Endothelial cell of umbilical vein (primary cell): ENCODE measurements at regions not wholly inside any gene's neighbourhood (a gene's known extent, or its start where the extent isn't known, plus 50 kb on each side); places are given as distances from the start of the nearest gene placed in this dataset.

Experiments
- BruUV-seq: library from RNA; stranded (reverse); fragments of 400-500 nt; replicated peaks from 2 replicates; lab custom pipeline; 2021; lab: Mats Ljungman, UMichigan
- CTCF ChIA-PET: fragments of 300-600, 350-600 bp; sonication (Branson Sonifier 250); formaldehyde crosslinking; loops from one replicate; lab custom pipeline; 2021; ENCODE audit warnings: antibody characterized with exemption, inconsistent platforms; lab: Charles Lee
- POLR2A ChIA-PET: fragments of 300-600, 350-600 bp; sonication (Branson Sonifier 250); formaldehyde crosslinking; loops from one replicate; lab custom pipeline; 2021; ENCODE audit warnings: antibody characterized with exemption, inconsistent platforms; lab: Charles Lee
- DNase-seq: peaks from one replicate; pipeline ENCODE4 v3.0.0-alpha.2; 2011; ENCODE audit warnings: low read depth, low spot score
- FAIRE-seq: peaks from 2 replicates; lab custom pipeline; 2011; peaks lifted over from hg19 to GRCh38; lab: Jason Lieb, UNC
- H2AFZ ChIP-seq: 2 replicates; pipeline ENCODE4 v1.6.0; 2012; ENCODE audit warnings: low read depth, low read length, control low read depth, inconsistent platforms
- H3K27ac ChIP-seq: 2 replicates; pipeline ENCODE4 v1.5.1; 2011; ENCODE audit warnings: low read depth, mild to moderate bottlenecking, control low read depth, low read length, moderate library complexity; ENCODE audit not compliant: insufficient read depth
- H3K27me3 ChIP-seq, 2 experiments: 2 replicates each; pipeline versions ENCODE4 v1.6.0 to v1.6.1; 2011; ENCODE audit warnings: low read length in 2 of 2, mixed read lengths in 1 of 2; ENCODE audit not compliant: control insufficient read depth in 2 of 2, insufficient read depth in 2 of 2
- H3K36me3 ChIP-seq, 2 experiments: 2 replicates in 1 of 2; 3 replicates in 1 of 2; pipeline ENCODE4 v1.5.1; 2011; ENCODE audit warnings: low read length in 2 of 2, mild to moderate bottlenecking in 1 of 2, moderate library complexity in 1 of 2; ENCODE audit not compliant: control insufficient read depth in 2 of 2, insufficient read depth in 2 of 2; ENCODE audit errors: extremely low read depth in 1 of 2
- H3K4me1 ChIP-seq: 3 replicates; pipeline ENCODE4 v1.5.1; 2011; ENCODE audit warnings: mild to moderate bottlenecking, low read length; ENCODE audit not compliant: control insufficient read depth, insufficient read depth; ENCODE audit errors: extremely low read depth
- H3K4me2 ChIP-seq: 2 replicates; pipeline ENCODE4 v1.6.1; 2011; ENCODE audit warnings: low read length, control low read depth, mixed read lengths; ENCODE audit not compliant: insufficient read depth
- H3K4me3 ChIP-seq, 3 experiments: fragments of 200-600 bp in 1 of 3; sonication (generic), shearing (Covaris generic) in 1 of 3; replicated peaks in 1 of 3; 2 replicates each; pipeline ENCODE4 v1.5.1; 2011 to 2016; ENCODE audit warnings: control low read depth in 3 of 3, low read length in 3 of 3, mild to moderate bottlenecking in 2 of 3, inconsistent platforms in 1 of 3, low read depth in 1 of 3, moderate library complexity in 1 of 3; ENCODE audit not compliant: insufficient read depth in 1 of 3
- H3K79me2 ChIP-seq: 2 replicates; pipeline ENCODE4 v1.6.0; 2012; ENCODE audit warnings: low read length, inconsistent platforms; ENCODE audit not compliant: control insufficient read depth, insufficient read depth
- H3K9ac ChIP-seq: replicated peaks from 2 replicates; pipeline ENCODE3; 2011; ENCODE audit warnings: low read length, control low read depth; ENCODE audit not compliant: insufficient read depth; ENCODE audit errors: extremely low read depth
- H3K9me1 ChIP-seq: replicated peaks from 3 replicates; pipeline ENCODE4 v1.6.0; 2011; ENCODE audit warnings: mild to moderate bottlenecking, low read length; ENCODE audit not compliant: control insufficient read depth, insufficient read depth; ENCODE audit errors: extremely low read depth
- H3K9me3 ChIP-seq: replicated peaks from 2 replicates; pipeline ENCODE4 v1.5.1; 2012; ENCODE audit warnings: low read length, inconsistent platforms; ENCODE audit not compliant: control insufficient read depth, insufficient read depth
- H4K20me1 ChIP-seq: replicated peaks from 2 replicates; pipeline ENCODE3; 2011; ENCODE audit warnings: mild to moderate bottlenecking, low read length; ENCODE audit not compliant: control insufficient read depth, insufficient read depth; ENCODE audit errors: extremely low read depth
- CTCF ChIP-seq, 2 donors: IDR thresholded peaks; 1 replicate in 1 of 2; 2 replicates in 1 of 2; pipeline ENCODE4 v1.5.1; 2011; ENCODE audit warnings: low read length in 2 of 2, mild to moderate bottlenecking in 2 of 2, moderate library complexity in 2 of 2, control low read depth in 1 of 2, inconsistent platforms in 1 of 2, low read depth in 1 of 2; ENCODE audit not compliant: insufficient read depth in 1 of 2; ENCODE audit errors: extremely low read depth in 1 of 2
- FOS ChIP-seq: IDR thresholded peaks from 2 replicates; pipeline ENCODE4 v1.6.1; 2011; ENCODE audit warnings: mild to moderate bottlenecking, low read length, moderate library complexity, borderline replicate concordance; ENCODE audit not compliant: insufficient read depth
- GATA2 ChIP-seq: IDR thresholded peaks from 2 replicates; pipeline ENCODE4 v1.7.0; 2011; ENCODE audit warnings: low read depth, mild to moderate bottlenecking, moderate library complexity, mixed read lengths, low read length; ENCODE audit not compliant: insufficient read length, insufficient read depth
- dilution Hi-C: fragments of 300-500 bp; cut with MboI; formaldehyde crosslinking; loops from one replicate; pipeline ENCODE4 v1.15.0; 2019; ENCODE audit warnings: low sequenced_read_pairs; ENCODE audit not compliant: extremely low pct_ligation_motif_present
- intact Hi-C: fragments of 100-400 bp; cut with micrococcal nuclease; formaldehyde crosslinking; loops from one replicate; pipeline ENCODE4 v1.10.0; 2022

GRCh38 chr11:70646272-70647049 lies 248.1 kb downstream of the CTTN start:
- Histone ChIP-seq H3K4me1 (no peaks in the 10 kb centered on the region), H4K20me1 (no peaks in the 10 kb centered on the region), H3K9ac (no peak overlapping the region), H3K4me3 (no peak overlapping the region), H3K27ac (no peak overlapping the region), H3K27me3 (no peaks in the 10 kb centered on the region), H2AFZ (no peak overlapping the region), H3K4me2 (no peak overlapping the region), H3K9me3 (no peaks in the 10 kb centered on the region), H3K79me2 (no peaks in the 10 kb centered on the region), H3K36me3 (no peaks in the 10 kb centered on the region), H3K9me1 (no peaks in the 10 kb centered on the region)
- FAIRE-seq (no peak), DNase-seq (no peak)
- dilution Hi-C loops (no loop called here), intact Hi-C loops (no loop called here)
- TF ChIP-seq GATA2 (no peak), CTCF (IDR thresholded peaks at IDR 0.05; ENCODE audit: extremely low read depth in 1 of 2, insufficient read depth in 1 of 2, low read depth in 1 of 2, low read length in 2 of 2) (no peak), FOS (no peak)
- no TSS peak for BruUV-seq
- ChIA-PET CTCF (no interaction called here), POLR2A (no interaction called here)
